ENCODE measurements at regions not wholly inside any gene's neighbourhood (a gene's known extent, or its start where the extent isn't known, plus 50 kb on each side); places are given as distances from the start of the nearest gene placed in this dataset.
"Not testable (repeated sequence)": the region's sequence is repeated elsewhere in the genome, so short reads cannot be mapped to it uniquely, and the experiment has no call there.

DNA sequence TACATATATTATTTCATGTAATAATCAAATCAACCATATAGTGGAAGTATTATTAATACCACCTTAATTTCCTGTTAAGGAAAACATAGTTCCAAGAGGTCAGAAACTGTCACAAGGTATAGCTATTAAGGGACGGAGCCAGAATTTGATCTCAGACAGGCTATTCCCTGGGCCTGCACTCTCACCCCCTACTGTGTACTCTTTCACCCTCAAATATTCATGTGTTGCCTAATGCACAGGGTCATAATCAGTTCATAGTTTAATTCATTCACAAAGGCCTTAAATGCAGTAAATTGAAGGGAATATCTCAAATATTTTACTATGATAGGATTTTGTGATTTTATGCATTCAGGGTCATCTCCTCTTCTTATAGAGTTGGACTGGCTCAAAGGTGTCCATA is 67.2 kb upstream of the IFNGR1 start:
- H3K4me3 ChIP-seq (ENCODE audit: low read depth in 1 of 2, low read length in 1 of 2), result no peak overlapping the region
- H3K36me3 ChIP-seq, result no peaks in the 10 kb centered on the region
- no peak for TF ChIP-seq CTCF (IDR thresholded peaks at IDR 0.05)
- no peaks in the 10 kb centered on the region for H3K27me3 ChIP-seq
- H3K4me1 ChIP-seq (ENCODE audit: control insufficient read depth in 1 of 2, insufficient read depth in 1 of 2, low read depth in 1 of 2, low read length in 1 of 2), result peaks cover 19 to 22% of the 10 kb centered on the region in 2 experiments
- H3K9me3 ChIP-seq, result no peaks in the 10 kb centered on the region
- no peak overlapping the region for H3K27ac ChIP-seq

DNA sequence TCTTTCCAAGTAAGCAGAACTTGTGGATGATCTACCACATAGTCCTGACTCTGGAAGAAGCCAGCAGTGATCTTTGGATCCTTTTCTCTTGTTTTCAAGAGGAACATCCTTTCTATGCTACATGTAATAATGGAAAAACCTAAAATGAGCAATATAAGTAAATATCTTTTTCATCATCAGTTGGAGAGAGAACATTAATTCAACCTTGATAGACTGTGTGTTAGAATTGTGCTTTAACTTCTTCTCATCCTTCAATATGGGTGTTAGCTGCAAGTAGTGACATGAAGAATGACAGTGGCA is 65.6 kb upstream of the IFNGR1 start:
- no peaks in the 10 kb centered on the region for H3K27me3 ChIP-seq
- peaks cover 8 to 11% of the 10 kb centered on the region in 2 experiments for H3K4me1 ChIP-seq (ENCODE audit: control insufficient read depth in 1 of 2, insufficient read depth in 1 of 2, low read depth in 1 of 2, low read length in 1 of 2)
- H3K9me3 ChIP-seq, result no peaks in the 10 kb centered on the region
- H3K36me3 ChIP-seq, result no peaks in the 10 kb centered on the region
- H3K27ac ChIP-seq, result no peak overlapping the region
- H3K4me3 ChIP-seq (ENCODE audit: low read depth in 1 of 2, low read length in 1 of 2), result no peak overlapping the region
- TF ChIP-seq CTCF (IDR thresholded peaks at IDR 0.05), result no peak

DNA sequence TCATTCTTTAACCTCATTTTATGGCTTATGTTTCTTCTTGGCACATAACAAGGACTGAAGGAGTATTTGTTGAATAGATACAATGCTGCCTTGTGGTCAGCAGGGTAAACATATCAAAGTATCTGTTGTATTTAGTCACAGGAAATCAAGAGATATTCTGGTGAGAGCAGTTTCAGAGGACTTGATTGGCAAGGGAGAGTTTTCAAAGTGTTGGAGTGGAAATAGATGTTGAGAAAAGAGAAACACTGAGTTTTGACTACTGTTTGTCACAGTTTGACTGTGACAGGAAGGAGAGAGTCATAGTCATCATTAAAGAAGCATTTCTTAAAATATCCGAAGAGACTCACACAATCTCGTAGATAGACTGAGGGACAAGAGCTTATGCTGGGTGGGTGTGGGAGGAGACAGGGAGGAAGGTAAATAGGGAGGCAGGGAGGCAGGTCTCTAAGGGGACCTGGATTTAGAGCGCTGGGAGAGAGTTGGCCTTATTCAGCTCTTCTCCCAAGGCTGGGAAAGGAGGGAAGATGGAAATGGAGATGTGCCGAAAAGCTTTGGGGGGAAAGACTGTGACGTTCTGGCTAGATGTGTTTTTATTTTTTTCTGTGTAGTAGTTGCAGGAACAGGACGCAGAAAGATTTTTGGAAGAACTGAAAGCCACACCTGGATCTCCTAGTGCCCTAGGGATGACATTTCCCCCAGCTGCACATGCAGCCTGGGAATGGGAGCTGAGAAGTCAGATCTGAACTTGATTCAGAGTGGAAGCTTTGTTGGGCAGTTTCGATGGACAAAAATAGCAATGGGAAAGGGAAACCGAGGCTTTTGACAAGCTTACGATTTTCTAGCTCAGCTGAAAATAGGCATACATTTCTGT is 65.0 kb upstream of the IFNGR1 start:
- H3K4me3 ChIP-seq (ENCODE audit: low read depth in 1 of 2, low read length in 1 of 2), result no peak overlapping the region
- peaks cover 8 to 11% of the 10 kb centered on the region in 2 experiments for H3K4me1 ChIP-seq (ENCODE audit: control insufficient read depth in 1 of 2, insufficient read depth in 1 of 2, low read depth in 1 of 2, low read length in 1 of 2)
- no peaks in the 10 kb centered on the region for H3K36me3 ChIP-seq
- TF ChIP-seq CTCF (IDR thresholded peaks at IDR 0.05), result no peak
- no peaks in the 10 kb centered on the region for H3K9me3 ChIP-seq
- H3K27me3 ChIP-seq, result no peaks in the 10 kb centered on the region
- H3K27ac ChIP-seq, result no peak overlapping the region

DNA sequence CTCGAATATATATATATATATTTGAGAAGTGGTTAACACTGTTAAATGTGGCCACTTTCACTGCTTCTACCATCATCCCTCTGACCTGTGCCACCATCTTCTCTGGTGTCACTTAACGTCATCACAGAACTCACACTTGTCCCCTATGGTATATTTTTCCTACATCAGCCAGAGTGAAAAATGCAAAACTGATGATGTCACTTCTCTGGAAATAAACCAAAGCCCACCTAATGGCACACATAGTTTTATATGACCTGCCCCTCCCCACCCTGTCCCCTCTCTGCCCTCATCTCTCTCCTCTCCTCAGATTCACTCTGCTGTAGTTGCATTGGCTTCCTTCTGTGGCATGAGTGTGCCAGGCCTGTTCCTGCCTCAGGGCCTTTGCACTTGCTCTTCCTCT is 63.9 kb upstream of the IFNGR1 start:
- H3K9me3 ChIP-seq, result no peaks in the 10 kb centered on the region
- H3K4me1 ChIP-seq (ENCODE audit: control insufficient read depth in 1 of 2, insufficient read depth in 1 of 2, low read depth in 1 of 2, low read length in 1 of 2), result peaks cover 8 to 11% of the 10 kb centered on the region in 2 experiments
- no peak overlapping the region for H3K27ac ChIP-seq
- no peak overlapping the region for H3K4me3 ChIP-seq (ENCODE audit: low read depth in 1 of 2, low read length in 1 of 2)
- H3K36me3 ChIP-seq, result no peaks in the 10 kb centered on the region
- H3K27me3 ChIP-seq, result no peaks in the 10 kb centered on the region
- TF ChIP-seq CTCF (IDR thresholded peaks at IDR 0.05), result no peak

GRCh38 chr6:137282254-137282653 is 63.1 kb upstream of the IFNGR1 start:
- Histone ChIP-seq H3K27ac (peak overlapping the region; percentile 29), H3K4me1 (ENCODE audit: control insufficient read depth in 1 of 2, insufficient read depth in 1 of 2, low read depth in 1 of 2, low read length in 1 of 2) (peaks cover 8 to 11% of the 10 kb centered on the region in 2 experiments), H3K4me3 (ENCODE audit: low read depth in 1 of 2, low read length in 1 of 2) (no peak overlapping the region), H3K9me3 (no peaks in the 10 kb centered on the region), H3K36me3 (no peaks in the 10 kb centered on the region), H3K27me3 (no peaks in the 10 kb centered on the region)
- TF ChIP-seq CTCF (IDR thresholded peaks at IDR 0.05), result no peak

DNA sequence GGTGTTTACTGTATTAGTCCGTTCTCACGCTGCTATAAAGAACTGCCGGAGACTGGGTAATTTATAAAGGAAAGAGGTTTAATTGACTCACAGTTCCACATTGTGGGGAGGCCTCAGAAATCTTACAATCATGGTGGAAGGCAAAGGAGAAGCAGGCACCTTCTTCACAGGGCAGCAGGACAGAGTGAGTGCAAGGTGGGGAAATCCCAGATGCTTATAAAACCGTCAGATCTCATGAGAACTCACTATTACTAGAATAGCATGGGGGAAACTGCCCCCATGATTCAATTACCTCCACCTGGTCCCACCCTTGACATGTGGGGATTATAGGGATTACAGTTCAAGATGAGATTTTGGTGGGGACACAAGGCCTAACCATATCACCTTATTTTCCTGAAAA is 60.1 kb upstream of the IFNGR1 start:
- H3K4me1 ChIP-seq (ENCODE audit: control insufficient read depth in 1 of 2, insufficient read depth in 1 of 2, low read depth in 1 of 2, low read length in 1 of 2), result peaks cover 8 to 11% of the 10 kb centered on the region in 2 experiments
- not testable (repeated sequence) for H3K27ac ChIP-seq; H3K36me3 ChIP-seq; H3K27me3 ChIP-seq; H3K9me3 ChIP-seq; H3K4me3 ChIP-seq (ENCODE audit: low read depth in 1 of 2, low read length in 1 of 2)

All from neutrophil (primary cell).